ENCODE measurements at regions not wholly inside any gene's neighbourhood (a gene's known extent, or its start where the extent isn't known, plus 50 kb on each side); places are given as distances from the start of the nearest gene placed in this dataset.

GRCh38 chr5:89236900-89237299, 353.9 kb upstream of the MEF2C start:
- TF ChIP-seq CTCF (IDR thresholded peaks at IDR 0.05; ENCODE audit: insufficient read depth, low read depth, low read length, missing control alignments), result no peak
- DNase-seq (ENCODE audit: low read depth), result no peak
- no peak overlapping the region for H3K4me3 ChIP-seq (ENCODE audit: low read length)

GRCh38 chr5:89233462-89233861, 350.5 kb upstream of the MEF2C start:
- no peak for DNase-seq (ENCODE audit: low read depth)
- no peak overlapping the region for H3K4me3 ChIP-seq (ENCODE audit: low read length)
- TF ChIP-seq CTCF (IDR thresholded peaks at IDR 0.05; ENCODE audit: insufficient read depth, low read depth, low read length, missing control alignments), result no peak

GRCh38 chr5:89232139-89232603, 349.2 kb upstream of the MEF2C start:
- no peak for TF ChIP-seq CTCF (IDR thresholded peaks at IDR 0.05; ENCODE audit: insufficient read depth, low read depth, low read length, missing control alignments)
- DNase-seq (ENCODE audit: low read depth), result no peak
- no peak overlapping the region for H3K4me3 ChIP-seq (ENCODE audit: low read length)

GRCh38 chr5:89230178-89230577, 347.2 kb upstream of the MEF2C start:
- no peak for DNase-seq (ENCODE audit: low read depth)
- no peak for TF ChIP-seq CTCF (IDR thresholded peaks at IDR 0.05; ENCODE audit: insufficient read depth, low read depth, low read length, missing control alignments)
- no peak overlapping the region for H3K4me3 ChIP-seq (ENCODE audit: low read length)

GRCh38 chr5:89229331-89230070, 346.5 kb upstream of the MEF2C start:
- H3K4me3 ChIP-seq (ENCODE audit: low read length), result no peak overlapping the region
- TF ChIP-seq CTCF (IDR thresholded peaks at IDR 0.05; ENCODE audit: insufficient read depth, low read depth, low read length, missing control alignments), result no peak
- DNase-seq (ENCODE audit: low read depth), result no peak

GRCh38 chr5:89228355-89228754, 345.4 kb upstream of the MEF2C start:
- no peak overlapping the region for H3K4me3 ChIP-seq (ENCODE audit: low read length)
- DNase-seq (ENCODE audit: low read depth), result no peak
- no peak for TF ChIP-seq CTCF (IDR thresholded peaks at IDR 0.05; ENCODE audit: insufficient read depth, low read depth, low read length, missing control alignments)

- TF ChIP-seq CTCF (IDR thresholded peaks at IDR 0.05; ENCODE audit: insufficient read depth, low read depth, low read length, missing control alignments), result no peak
- H3K4me3 ChIP-seq (ENCODE audit: low read length), result no peak overlapping the region
- DNase-seq (ENCODE audit: low read depth), result no peak
Measured at GRCh38 chr5:89218364-89218763, 335.4 kb upstream of the MEF2C start.
